Thymus (tissue), 11 donors: ENCODE measurements at regions not wholly inside any gene's neighbourhood (a gene's known extent, or its start where the extent isn't known, plus 50 kb on each side); places are given as distances from the start of the nearest gene placed in this dataset.

Experiments used
- DNase-seq, 9 donors: peaks; one replicate each; pipeline ENCODE4 v3.0.0-alpha.2; 2013; ENCODE audit warnings: low spot score in 9 of 9, low read depth in 6 of 9, missing footprints in 1 of 9
- H3K27ac ChIP-seq, 2 donors: one replicate each; pipeline ENCODE4 v1.5.1; 2013; ENCODE audit warnings: control low read depth in 1 of 2, low read depth in 1 of 2, low read length in 1 of 2, mild to moderate bottlenecking in 1 of 2, moderate library complexity in 1 of 2
- H3K27me3 ChIP-seq, 2 donors: one replicate each; pipeline ENCODE4 v1.5.1; 2013; ENCODE audit warnings: low read length in 1 of 2; ENCODE audit not compliant: control insufficient read depth in 2 of 2, insufficient read depth in 1 of 2
- H3K36me3 ChIP-seq, 2 donors: one replicate each; pipeline ENCODE4 v1.5.1; 2013; ENCODE audit warnings: low read length in 1 of 2, mild to moderate bottlenecking in 1 of 2, moderate library complexity in 1 of 2; ENCODE audit not compliant: control insufficient read depth in 2 of 2, insufficient read depth in 2 of 2
- H3K4me1 ChIP-seq, 2 donors: one replicate each; pipeline ENCODE4 v1.5.1; 2013; ENCODE audit warnings: low read length in 2 of 2; ENCODE audit not compliant: control insufficient read depth in 2 of 2, insufficient read depth in 2 of 2
- H3K4me3 ChIP-seq, 2 donors: one replicate each; pipeline ENCODE4 v1.5.1; 2013; ENCODE audit warnings: low read length in 2 of 2, control low read depth in 1 of 2, mild to moderate bottlenecking in 1 of 2
- H3K9me3 ChIP-seq, 2 donors: one replicate each; pipeline ENCODE4 v1.5.1; 2013; ENCODE audit warnings: low read length in 1 of 2, mild to moderate bottlenecking in 1 of 2; ENCODE audit not compliant: control insufficient read depth in 2 of 2, insufficient read depth in 1 of 2
- WGBS: extraction: QIAGEN DNeasy Blood & Tissue Kit; methylation state at CpG from one replicate; pipeline ENCODE4 v1.1.7; 2013; 5-methylcytosine and 5-hydroxymethylcytosine counted together
- donor health status: healthy.

DNA sequence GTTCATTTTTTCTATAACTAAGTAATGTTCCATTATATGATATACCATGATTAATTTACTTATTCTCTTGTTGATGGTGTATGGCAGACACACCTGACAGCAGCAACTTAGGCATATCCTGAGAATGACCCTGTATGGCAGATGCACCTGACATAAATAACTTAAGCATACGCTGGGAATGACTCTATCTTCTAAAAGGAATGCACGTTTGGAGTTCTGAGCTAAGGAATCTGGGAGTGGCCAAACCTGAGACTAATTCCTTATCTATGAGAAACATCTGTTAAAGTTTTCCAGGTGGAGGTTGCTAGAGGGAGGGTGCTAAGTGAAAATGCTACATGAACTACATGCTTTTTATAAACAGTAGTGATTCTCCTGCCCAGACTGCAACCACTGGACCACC is 96.7 kb upstream of the RGS18 start:
- Histone ChIP-seq H3K36me3 (no peaks in the 10 kb centered on the region), H3K27ac (no peak overlapping the region), H3K4me1 (no peaks in the 10 kb centered on the region), H3K4me3 (no peak overlapping the region), H3K27me3 (no peaks in the 10 kb centered on the region), H3K9me3 (no peaks in the 10 kb centered on the region)
- WGBS, result 85% methylated on average over 2 of the region's 2 CpGs
- DNase-seq, result no peak

GRCh38 chr1:192065087-192065486 is 93.2 kb upstream of the RGS18 start:
- H3K9me3 ChIP-seq, result no peaks in the 10 kb centered on the region
- WGBS, result 97% methylated on average over 3 of the region's 3 CpGs

DNA sequence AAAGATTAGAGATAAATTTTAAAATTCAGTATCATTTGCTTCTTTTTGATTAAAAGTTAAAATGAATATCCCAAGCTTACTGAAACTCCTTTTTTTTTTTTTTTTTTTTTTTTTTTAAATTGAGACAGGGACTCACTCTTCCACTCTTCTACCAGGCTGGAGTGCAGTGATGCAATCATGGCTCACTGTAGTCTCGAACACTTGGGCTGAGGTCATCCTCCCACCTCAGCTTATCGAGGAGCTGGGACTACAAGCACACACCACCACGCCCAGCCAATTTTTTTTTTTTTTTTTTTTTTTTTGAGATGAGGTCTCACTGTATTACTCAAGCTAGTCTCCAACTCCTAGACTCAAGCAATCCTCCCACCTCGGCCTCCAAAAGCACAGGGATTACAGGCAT is 92.1 kb upstream of the RGS18 start:
- Histone ChIP-seq H3K27ac (no peak overlapping the region), H3K27me3 (no peaks in the 10 kb centered on the region), H3K4me1 (no peaks in the 10 kb centered on the region), H3K36me3 (no peaks in the 10 kb centered on the region), H3K4me3 (no peak overlapping the region), H3K9me3 (no peaks in the 10 kb centered on the region)
- no peak for DNase-seq
- WGBS, result 93% methylated on average over 4 of the region's 4 CpGs

More at GRCh38 chr1:192065087-192065486, 93.2 kb upstream of the RGS18 start:
- Histone ChIP-seq H3K4me1 (no peaks in the 10 kb centered on the region), H3K4me3 (no peak overlapping the region), H3K27ac (no peak overlapping the region), H3K36me3 (no peaks in the 10 kb centered on the region), H3K27me3 (no peaks in the 10 kb centered on the region)
- DNase-seq, result no peak

DNA sequence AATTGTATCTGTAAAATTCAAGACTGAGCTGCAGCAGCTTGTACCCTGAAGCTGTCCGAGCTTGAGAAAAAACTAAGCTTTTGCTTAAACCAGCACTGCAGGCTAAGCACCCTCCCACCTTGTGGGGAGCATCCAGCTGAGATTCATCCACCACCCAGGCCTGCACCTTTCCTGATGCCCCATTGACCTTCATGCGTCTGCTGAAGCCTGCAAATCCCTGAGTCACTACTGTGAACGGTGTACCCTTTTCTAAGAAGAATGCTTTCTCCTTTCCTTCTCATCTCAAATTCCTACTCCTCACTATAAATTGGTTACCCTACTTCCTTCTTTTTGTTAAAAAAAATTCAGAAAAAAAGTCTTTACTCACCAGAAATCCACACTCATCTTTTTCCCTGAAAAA is 90.9 kb upstream of the RGS18 start:
- no peaks in the 10 kb centered on the region for H3K27me3 ChIP-seq
- no peak overlapping the region for H3K4me3 ChIP-seq
- no peaks in the 10 kb centered on the region for H3K36me3 ChIP-seq
- no peaks in the 10 kb centered on the region for H3K4me1 ChIP-seq
- no peak overlapping the region for H3K27ac ChIP-seq
- H3K9me3 ChIP-seq, result no peaks in the 10 kb centered on the region
- 72% methylated on average over 3 of the region's 3 CpGs for WGBS
- DNase-seq, result no peak

- H3K27ac ChIP-seq, result no peak overlapping the region
- WGBS, result 76% methylated on average over 2 of the region's 2 CpGs
- no peaks in the 10 kb centered on the region for H3K27me3 ChIP-seq
- H3K4me3 ChIP-seq, result no peak overlapping the region
- no peaks in the 10 kb centered on the region for H3K4me1 ChIP-seq
- H3K9me3 ChIP-seq, result no peaks in the 10 kb centered on the region
- no peak for DNase-seq
- H3K36me3 ChIP-seq, result no peaks in the 10 kb centered on the region
Observed at GRCh38 chr1:192070213-192070612, 88.0 kb upstream of the RGS18 start.

GRCh38 chr1:192080684-192081083 is 77.6 kb upstream of the RGS18 start:
- 92% methylated on average over 2 of the region's 2 CpGs for WGBS
- no peaks in the 10 kb centered on the region for H3K27me3 ChIP-seq
- DNase-seq, result no peak

DNA sequence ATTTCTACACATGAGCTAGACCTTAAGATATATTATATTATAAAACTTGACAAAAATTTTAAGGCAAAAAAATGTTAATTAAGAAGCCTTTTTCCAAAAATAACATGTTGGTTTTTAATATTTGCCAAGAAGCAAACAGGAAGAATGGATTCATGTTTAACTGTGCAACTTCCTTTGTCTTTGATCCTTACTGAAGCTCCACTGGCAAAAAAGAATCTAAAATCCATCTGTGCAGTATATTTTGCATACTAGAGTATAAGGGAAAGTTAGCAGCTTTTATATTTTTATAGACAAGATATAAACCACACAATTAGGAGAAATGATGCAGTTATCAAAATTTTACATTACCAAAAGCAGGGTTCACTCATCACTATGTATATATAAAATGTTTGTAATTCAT is 76.9 kb upstream of the RGS18 start:
- Histone ChIP-seq H3K9me3 (no peaks in the 10 kb centered on the region), H3K27me3 (no peaks in the 10 kb centered on the region), H3K36me3 (no peaks in the 10 kb centered on the region), H3K4me1 (no peaks in the 10 kb centered on the region), H3K27ac (no peak overlapping the region), H3K4me3 (no peak overlapping the region)
- DNase-seq, result no peak

More at GRCh38 chr1:192080684-192081083, 77.6 kb upstream of the RGS18 start:
- no peak overlapping the region for H3K27ac ChIP-seq
- H3K4me3 ChIP-seq, result no peak overlapping the region
- H3K36me3 ChIP-seq, result no peaks in the 10 kb centered on the region
- H3K4me1 ChIP-seq, result no peaks in the 10 kb centered on the region
- no peaks in the 10 kb centered on the region for H3K9me3 ChIP-seq

- Histone ChIP-seq H3K27me3 (no peaks in the 10 kb centered on the region), H3K4me1 (no peaks in the 10 kb centered on the region), H3K36me3 (no peaks in the 10 kb centered on the region), H3K27ac (no peak overlapping the region), H3K9me3 (no peaks in the 10 kb centered on the region), H3K4me3 (no peak overlapping the region)
- no peak for DNase-seq
- 96% methylated on average over 1 of the region's 1 CpG for WGBS
Observed at GRCh38 chr1:192086644-192087043, 71.6 kb upstream of the RGS18 start.

- Histone ChIP-seq H3K36me3 (no peaks in the 10 kb centered on the region), H3K27ac (no peak overlapping the region), H3K9me3 (no peaks in the 10 kb centered on the region), H3K4me1 (no peaks in the 10 kb centered on the region), H3K4me3 (no peak overlapping the region), H3K27me3 (no peaks in the 10 kb centered on the region)
- DNase-seq, result no peak
- WGBS, result 81% methylated on average over 1 of the region's 1 CpG
Observed at GRCh38 chr1:192087334-192087733, 70.9 kb upstream of the RGS18 start.

GRCh38 chr1:192088496-192088895 is 69.8 kb upstream of the RGS18 start:
- no peaks in the 10 kb centered on the region for H3K27me3 ChIP-seq
- H3K36me3 ChIP-seq, result no peaks in the 10 kb centered on the region
- H3K9me3 ChIP-seq, result no peaks in the 10 kb centered on the region
- DNase-seq, result peak in 2 of 9 donors; percentile 1 to 7
- 44% methylated on average over 2 of the region's 2 CpGs for WGBS
- no peak overlapping the region for H3K27ac ChIP-seq
- H3K4me3 ChIP-seq, result no peak overlapping the region
- no peaks in the 10 kb centered on the region for H3K4me1 ChIP-seq
